Endothelial cell of umbilical vein (primary cell): ENCODE measurements at regions not wholly inside any gene's neighbourhood (a gene's known extent, or its start where the extent isn't known, plus 50 kb on each side); places are given as distances from the start of the nearest gene placed in this dataset.

Experiments used
- BruUV-seq: library from RNA; stranded (reverse); fragments of 400-500 nt; replicated peaks from 2 replicates; lab custom pipeline; 2021; lab: Mats Ljungman, UMichigan
- CTCF ChIA-PET: fragments of 300-600, 350-600 bp; sonication (Branson Sonifier 250); formaldehyde crosslinking; loops from one replicate; lab custom pipeline; 2021; ENCODE audit warnings: antibody characterized with exemption, inconsistent platforms; lab: Charles Lee
- POLR2A ChIA-PET: fragments of 300-600, 350-600 bp; sonication (Branson Sonifier 250); formaldehyde crosslinking; loops from one replicate; lab custom pipeline; 2021; ENCODE audit warnings: antibody characterized with exemption, inconsistent platforms; lab: Charles Lee
- DNase-seq: peaks from one replicate; pipeline ENCODE4 v3.0.0-alpha.2; 2011; ENCODE audit warnings: low read depth, low spot score
- FAIRE-seq: peaks from 2 replicates; lab custom pipeline; 2011; peaks lifted over from hg19 to GRCh38; lab: Jason Lieb, UNC
- H2AFZ ChIP-seq: 2 replicates; pipeline ENCODE4 v1.6.0; 2012; ENCODE audit warnings: low read depth, low read length, control low read depth, inconsistent platforms
- H3K27ac ChIP-seq: 2 replicates; pipeline ENCODE4 v1.5.1; 2011; ENCODE audit warnings: low read depth, mild to moderate bottlenecking, control low read depth, low read length, moderate library complexity; ENCODE audit not compliant: insufficient read depth
- H3K27me3 ChIP-seq, 2 experiments: 2 replicates each; pipeline versions ENCODE4 v1.6.0 to v1.6.1; 2011; ENCODE audit warnings: low read length in 2 of 2, mixed read lengths in 1 of 2; ENCODE audit not compliant: control insufficient read depth in 2 of 2, insufficient read depth in 2 of 2
- H3K36me3 ChIP-seq, 2 experiments: 2 replicates in 1 of 2; 3 replicates in 1 of 2; pipeline ENCODE4 v1.5.1; 2011; ENCODE audit warnings: low read length in 2 of 2, mild to moderate bottlenecking in 1 of 2, moderate library complexity in 1 of 2; ENCODE audit not compliant: control insufficient read depth in 2 of 2, insufficient read depth in 2 of 2; ENCODE audit errors: extremely low read depth in 1 of 2
- H3K4me1 ChIP-seq: 3 replicates; pipeline ENCODE4 v1.5.1; 2011; ENCODE audit warnings: mild to moderate bottlenecking, low read length; ENCODE audit not compliant: control insufficient read depth, insufficient read depth; ENCODE audit errors: extremely low read depth
- H3K4me2 ChIP-seq: 2 replicates; pipeline ENCODE4 v1.6.1; 2011; ENCODE audit warnings: low read length, control low read depth, mixed read lengths; ENCODE audit not compliant: insufficient read depth
- H3K4me3 ChIP-seq, 3 experiments: fragments of 200-600 bp in 1 of 3; sonication (generic), shearing (Covaris generic) in 1 of 3; replicated peaks in 1 of 3; 2 replicates each; pipeline ENCODE4 v1.5.1; 2011 to 2016; ENCODE audit warnings: control low read depth in 3 of 3, low read length in 3 of 3, mild to moderate bottlenecking in 2 of 3, inconsistent platforms in 1 of 3, low read depth in 1 of 3, moderate library complexity in 1 of 3; ENCODE audit not compliant: insufficient read depth in 1 of 3
- H3K79me2 ChIP-seq: 2 replicates; pipeline ENCODE4 v1.6.0; 2012; ENCODE audit warnings: low read length, inconsistent platforms; ENCODE audit not compliant: control insufficient read depth, insufficient read depth
- H3K9ac ChIP-seq: replicated peaks from 2 replicates; pipeline ENCODE3; 2011; ENCODE audit warnings: low read length, control low read depth; ENCODE audit not compliant: insufficient read depth; ENCODE audit errors: extremely low read depth
- H3K9me1 ChIP-seq: replicated peaks from 3 replicates; pipeline ENCODE4 v1.6.0; 2011; ENCODE audit warnings: mild to moderate bottlenecking, low read length; ENCODE audit not compliant: control insufficient read depth, insufficient read depth; ENCODE audit errors: extremely low read depth
- H3K9me3 ChIP-seq: replicated peaks from 2 replicates; pipeline ENCODE4 v1.5.1; 2012; ENCODE audit warnings: low read length, inconsistent platforms; ENCODE audit not compliant: control insufficient read depth, insufficient read depth
- H4K20me1 ChIP-seq: replicated peaks from 2 replicates; pipeline ENCODE3; 2011; ENCODE audit warnings: mild to moderate bottlenecking, low read length; ENCODE audit not compliant: control insufficient read depth, insufficient read depth; ENCODE audit errors: extremely low read depth
- CTCF ChIP-seq, 2 donors: IDR thresholded peaks; 1 replicate in 1 of 2; 2 replicates in 1 of 2; pipeline ENCODE4 v1.5.1; 2011; ENCODE audit warnings: low read length in 2 of 2, mild to moderate bottlenecking in 2 of 2, moderate library complexity in 2 of 2, control low read depth in 1 of 2, inconsistent platforms in 1 of 2, low read depth in 1 of 2; ENCODE audit not compliant: insufficient read depth in 1 of 2; ENCODE audit errors: extremely low read depth in 1 of 2
- EZH2 ChIP-seq: IDR thresholded peaks from 2 replicates; pipeline ENCODE4 v1.6.1; 2012; ENCODE audit warnings: borderline replicate concordance, low read depth, mild to moderate bottlenecking, moderate library complexity, low read length, inconsistent platforms; ENCODE audit not compliant: severe bottlenecking
- FOS ChIP-seq: IDR thresholded peaks from 2 replicates; pipeline ENCODE4 v1.6.1; 2011; ENCODE audit warnings: mild to moderate bottlenecking, low read length, moderate library complexity, borderline replicate concordance; ENCODE audit not compliant: insufficient read depth
- POLR2AphosphoS5 ChIP-seq: IDR thresholded peaks from 2 replicates; pipeline ENCODE4 v1.6.1; 2012; ENCODE audit warnings: low read depth, mild to moderate bottlenecking, control low read depth, low read length, moderate library complexity; ENCODE audit not compliant: insufficient read depth
- dilution Hi-C: fragments of 300-500 bp; cut with MboI; formaldehyde crosslinking; loops from one replicate; pipeline ENCODE4 v1.15.0; 2019; ENCODE audit warnings: low sequenced_read_pairs; ENCODE audit not compliant: extremely low pct_ligation_motif_present
- intact Hi-C: fragments of 100-400 bp; cut with micrococcal nuclease; formaldehyde crosslinking; loops from one replicate; pipeline ENCODE4 v1.10.0; 2022

DNA sequence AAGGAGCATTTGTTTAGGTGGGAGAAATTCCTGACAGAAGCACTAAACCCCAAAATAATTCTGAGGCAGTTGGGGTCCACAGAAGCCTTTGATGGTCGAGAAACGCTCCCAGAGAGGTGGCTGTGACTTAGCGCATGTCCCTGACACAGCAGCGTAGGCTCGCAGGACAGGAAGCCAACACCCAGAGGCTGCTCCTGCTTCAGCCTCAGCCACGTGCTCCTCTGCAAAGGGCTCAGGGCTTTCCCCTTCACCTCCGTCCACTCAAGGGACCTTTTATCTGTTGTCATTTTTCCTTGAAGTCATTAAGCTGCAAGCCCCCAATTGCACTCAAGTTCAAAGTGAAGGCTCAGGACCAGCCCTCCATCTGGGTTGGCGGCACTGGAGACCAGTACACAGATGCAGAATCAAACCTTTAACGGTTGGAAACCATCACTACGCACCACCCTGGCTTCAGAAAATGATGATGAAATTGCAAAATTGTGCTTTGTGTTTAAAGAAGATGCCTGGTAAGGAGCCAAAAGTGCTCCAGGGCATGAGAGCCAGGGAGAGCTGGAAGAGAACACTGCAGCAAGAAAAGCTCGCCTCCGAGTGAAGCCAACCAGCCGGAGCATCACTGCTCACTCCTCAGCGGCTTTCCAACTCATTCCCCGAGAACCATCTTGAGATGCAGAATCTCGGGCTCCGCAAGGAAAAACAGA, 219.6 kb downstream of the RAP2A start:
- Histone ChIP-seq H3K9ac (no peak overlapping the region), H3K27me3 (no peaks in the 10 kb centered on the region), H3K4me2 (no peak overlapping the region), H3K4me1 (peaks cover 27% of the 10 kb centered on the region), H3K9me3 (no peaks in the 10 kb centered on the region), H3K27ac (no peak overlapping the region), H3K36me3 (no peaks in the 10 kb centered on the region), H4K20me1 (no peaks in the 10 kb centered on the region), H3K9me1 (no peaks in the 10 kb centered on the region), H3K4me3 (no peak overlapping the region), H2AFZ (no peak overlapping the region), H3K79me2 (no peaks in the 10 kb centered on the region)
- no peak for DNase-seq
- FAIRE-seq: no peak
- no peak for TF ChIP-seq CTCF (IDR thresholded peaks at IDR 0.05; ENCODE audit: extremely low read depth in 1 of 2, insufficient read depth in 1 of 2, low read depth in 1 of 2, low read length in 2 of 2)
- TF ChIP-seq EZH2: no peak
- no peak for TF ChIP-seq POLR2AphosphoS5
- no peak for TF ChIP-seq FOS
- BruUV-seq: no TSS peak
- intact Hi-C loops (no loop called here), dilution Hi-C loops (no loop called here)
- POLR2A ChIA-PET: no interaction called here
- CTCF ChIA-PET: interaction anchor here (1.2 kb wide), 1 partner anchor 35 kb away, joined by 3 read pairs; no protein-coding TSS in a partner anchor

- no peak overlapping the region for H3K27ac ChIP-seq
- TF ChIP-seq EZH2: no peak
- ChIA-PET CTCF (interaction anchor here (1.2 kb wide), 1 partner anchor 35 kb away, joined by 3 read pairs; no protein-coding TSS in a partner anchor), POLR2A (no interaction called here)
- no peak overlapping the region for H3K9ac ChIP-seq
- H2AFZ ChIP-seq: no peak overlapping the region
- H3K4me2 ChIP-seq: no peak overlapping the region
- no peaks in the 10 kb centered on the region for H3K9me3 ChIP-seq
- H3K4me3 ChIP-seq: no peak overlapping the region
- no peaks in the 10 kb centered on the region for H3K36me3 ChIP-seq
- H3K27me3 ChIP-seq: no peaks in the 10 kb centered on the region
- H3K9me1 ChIP-seq: no peaks in the 10 kb centered on the region
- intact Hi-C loops: no loop called here
- no peak for FAIRE-seq
- no peaks in the 10 kb centered on the region for H4K20me1 ChIP-seq
- dilution Hi-C loops: no loop called here
- BruUV-seq: no TSS peak
- H3K79me2 ChIP-seq: no peaks in the 10 kb centered on the region
- DNase-seq: no peak
- H3K4me1 ChIP-seq: peaks cover 27% of the 10 kb centered on the region
Observed at GRCh38 chr13:97654236-97654635, 220.3 kb downstream of the RAP2A start.
